LoVo (cell line): ENCODE measurements at regions not wholly inside any gene's neighbourhood (a gene's known extent, or its start where the extent isn't known, plus 50 kb on each side); places are given as distances from the start of the nearest gene placed in this dataset.
"Not testable (repeated sequence)": the region's sequence is repeated elsewhere in the genome, so short reads cannot be mapped to it uniquely, and the experiment has no call there.

ENCODE experiments used
- DNase-seq: peaks from one replicate; pipeline ENCODE4 v3.0.0-alpha.2; 2016; ENCODE audit warnings: low spot score

- no peak for DNase-seq
Observed at GRCh38 chr4:66929748-66930147, 615.6 kb downstream of the CENPC start.

GRCh38 chr4:66928881-66929280 lies 616.4 kb downstream of the CENPC start:
- not testable (repeated sequence) for DNase-seq

GRCh38 chr4:66927937-66928336 lies 617.4 kb downstream of the CENPC start:
- no peak for DNase-seq

GRCh38 chr4:66926687-66927086 lies 618.6 kb downstream of the CENPC start:
- no peak for DNase-seq

GRCh38 chr4:66923081-66923865 lies 622.0 kb downstream of the CENPC start:
- DNase-seq = no peak

GRCh38 chr4:66921433-66921832 lies 623.9 kb downstream of the CENPC start:
- no peak for DNase-seq

GRCh38 chr4:66920514-66920913 lies 624.8 kb downstream of the CENPC start:
- no peak for DNase-seq

GRCh38 chr4:66911880-66912279 lies 633.4 kb downstream of the CENPC start:
- no peak for DNase-seq

GRCh38 chr4:66906314-66906713 lies 639.0 kb downstream of the CENPC start:
- no peak for DNase-seq

- DNase-seq = no peak
Observed at GRCh38 chr4:66899422-66900065, 645.8 kb downstream of the CENPC start.

- DNase-seq = no peak
Observed at GRCh38 chr4:66893807-66894206, 651.5 kb downstream of the CENPC start.

GRCh38 chr4:66887061-66887460 lies 658.2 kb downstream of the CENPC start:
- no peak for DNase-seq

- DNase-seq = no peak
Observed at GRCh38 chr4:66885501-66886165, 659.7 kb downstream of the CENPC start.

GRCh38 chr4:66876946-66877345 lies 668.4 kb downstream of the CENPC start:
- DNase-seq = no peak

- DNase-seq = no peak
Observed at GRCh38 chr4:66872661-66873060, 672.6 kb downstream of the CENPC start.

- DNase-seq = no peak
Observed at GRCh38 chr4:66863481-66863880, 681.8 kb downstream of the CENPC start.

GRCh38 chr4:66855956-66856355 lies 689.3 kb downstream of the CENPC start:
- no peak for DNase-seq

- no peak for DNase-seq
Observed at GRCh38 chr4:66853845-66854244, 691.5 kb downstream of the CENPC start.

- DNase-seq = no peak
Observed at GRCh38 chr4:66852843-66853242, 692.5 kb downstream of the CENPC start.

GRCh38 chr4:66849596-66849995 lies 695.7 kb downstream of the CENPC start:
- no peak for DNase-seq

GRCh38 chr4:66842724-66843088 lies 702.6 kb downstream of the CENPC start:
- no peak for DNase-seq

GRCh38 chr4:66842026-66842723 lies 703.1 kb downstream of the CENPC start:
- DNase-seq = no peak

GRCh38 chr4:66840178-66840577 lies 705.1 kb downstream of the CENPC start:
- DNase-seq = no peak
